ENCODE measurements at regions not wholly inside any gene's neighbourhood (a gene's known extent, or its start where the extent isn't known, plus 50 kb on each side); places are given as distances from the start of the nearest gene placed in this dataset.

DNA sequence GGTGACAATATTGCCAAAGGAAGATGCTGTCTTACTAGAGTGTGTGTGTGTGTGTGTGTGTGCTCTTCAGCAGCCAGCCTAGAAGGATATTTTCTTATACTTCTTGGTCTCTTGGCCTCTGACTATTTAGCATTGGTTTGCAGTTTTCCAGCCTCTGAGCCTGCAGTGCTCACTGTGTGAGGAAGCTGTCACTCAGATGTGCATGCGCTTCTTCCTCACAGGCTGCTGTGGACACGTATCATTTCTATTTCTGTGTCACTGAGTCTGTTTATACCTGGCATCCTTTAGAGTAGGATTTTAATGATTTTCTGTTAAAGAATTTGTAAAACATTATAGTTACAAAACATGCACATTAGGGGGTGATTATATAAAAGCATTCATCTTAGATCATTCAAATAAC is 83.3 kb downstream of the ALDH8A1 start:
- DNase-seq: no peak

DNA sequence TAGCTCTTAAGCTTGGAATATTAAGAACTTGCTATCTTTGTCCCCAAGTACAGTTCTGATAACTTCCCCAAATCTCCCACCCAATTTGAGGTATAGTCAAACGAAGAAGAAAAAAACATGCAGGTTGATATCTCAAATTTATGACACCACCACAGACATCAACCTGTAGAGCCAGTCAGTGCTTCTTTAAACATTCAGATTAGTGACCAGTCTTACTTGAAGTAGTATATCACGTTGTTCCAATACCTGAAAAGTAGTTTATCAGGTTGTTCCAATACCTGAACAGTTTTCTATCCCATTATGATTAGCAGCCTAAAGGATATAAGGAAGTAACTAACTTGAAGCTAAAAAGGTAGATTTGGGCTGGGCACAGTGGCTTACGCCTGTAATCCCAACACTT is 85.3 kb downstream of the ALDH8A1 start:
- no peak for DNase-seq

GRCh38 chr6:134863763-134864510 is 86.0 kb downstream of the ALDH8A1 start:
- DNase-seq: no peak

DNA sequence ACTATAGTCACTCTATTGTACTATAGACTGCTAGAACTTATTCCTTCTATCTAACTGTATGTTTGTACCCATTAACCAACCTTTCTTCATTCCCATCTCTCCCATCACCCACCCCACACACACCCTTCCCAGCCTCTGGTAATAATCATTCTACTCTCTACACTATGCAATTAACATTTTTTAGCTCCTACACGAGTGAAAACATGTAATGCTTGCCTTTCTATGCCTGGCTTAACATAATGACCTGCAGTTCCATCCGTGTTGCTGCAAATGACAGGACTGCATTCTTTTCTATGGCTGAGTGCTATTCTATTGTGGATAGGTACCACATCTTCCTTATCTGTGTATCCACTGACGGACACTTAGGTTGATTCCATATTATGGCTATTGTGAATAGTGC is 95.5 kb downstream of the ALDH8A1 start:
- DNase-seq: no peak

DNA sequence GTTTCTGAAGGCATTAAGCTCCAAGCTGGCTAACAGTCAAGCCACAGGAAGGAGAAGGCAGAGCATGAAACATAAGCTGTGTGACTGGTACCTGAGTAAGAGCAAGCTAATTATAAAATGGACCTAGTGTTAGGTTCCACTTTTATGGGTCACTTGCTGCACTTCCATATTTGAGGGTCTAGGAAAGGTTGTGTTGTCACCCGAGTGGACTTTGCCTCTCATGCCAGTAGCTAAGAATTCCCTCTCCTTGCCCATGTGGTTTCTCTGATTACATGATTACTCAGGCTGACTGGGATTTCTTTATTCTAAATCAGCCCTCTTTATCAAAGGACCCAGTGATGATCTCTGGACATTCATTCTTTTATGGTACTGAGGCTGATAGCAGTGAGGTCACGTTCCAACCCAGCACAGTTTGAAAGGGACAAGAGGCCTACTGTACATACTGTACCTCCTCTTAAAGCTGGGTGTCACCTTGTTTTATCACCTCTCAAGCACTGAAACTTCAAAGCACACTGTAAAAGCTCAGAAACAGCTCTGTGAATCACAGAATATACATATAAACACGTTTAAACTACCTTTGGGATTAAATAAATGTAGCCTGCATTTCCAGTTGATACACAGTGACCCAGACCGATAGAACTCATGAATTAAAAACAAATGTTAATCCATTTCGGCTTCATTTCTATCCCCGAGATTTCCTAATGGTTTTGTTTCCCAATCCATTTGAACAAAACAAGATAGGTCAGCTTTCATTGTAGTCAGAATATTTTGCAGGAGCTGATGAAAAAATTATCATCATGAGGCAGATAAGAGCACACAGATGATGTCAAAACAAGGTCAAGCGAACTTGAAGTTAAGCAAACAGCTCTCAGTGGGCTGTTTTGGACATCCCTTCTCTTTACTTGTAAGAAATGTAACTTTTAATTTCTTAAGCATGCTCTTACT is 96.5 kb downstream of the ALDH8A1 start:
- no peak for DNase-seq

- DNase-seq: no peak
These were observed 98.4 kb downstream of the ALDH8A1 start for GRCh38 chr6:134851548-134851947.

DNA sequence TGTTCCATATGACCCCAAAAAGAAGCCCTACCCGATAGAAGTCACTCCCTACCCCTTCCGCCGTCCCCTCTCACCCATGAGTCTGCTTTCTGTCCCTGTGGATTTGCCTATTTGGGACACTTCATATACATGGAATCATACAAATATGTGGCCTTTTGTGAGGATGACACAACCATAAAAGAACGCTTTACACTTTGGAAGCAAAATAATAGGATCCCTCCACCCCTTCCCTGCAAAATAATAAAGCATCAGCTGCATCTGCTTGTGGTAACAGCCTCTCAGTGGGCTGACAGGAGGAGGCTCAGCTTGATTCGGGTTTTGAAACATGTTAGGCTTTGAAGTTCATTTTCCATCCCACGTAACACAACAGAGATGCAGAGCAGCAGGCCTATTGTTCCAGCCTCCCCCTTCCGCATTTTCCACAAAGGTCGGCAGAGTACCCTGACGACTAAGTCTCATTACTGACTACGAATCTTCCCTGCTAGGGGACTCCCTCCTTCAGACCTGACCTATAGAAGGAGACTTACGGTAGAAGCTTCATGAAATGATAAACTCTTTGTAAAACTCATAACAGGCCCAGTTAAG is 99.1 kb downstream of the ALDH8A1 start:
- DNase-seq: no peak

GRCh38 chr6:134849920-134850447 is 99.9 kb downstream of the ALDH8A1 start:
- no peak for DNase-seq

- no peak for DNase-seq
These were observed 101.8 kb downstream of the ALDH8A1 start for GRCh38 chr6:134848076-134848475.

GRCh38 chr6:134846865-134847264 is 103.0 kb downstream of the ALDH8A1 start:
- DNase-seq: no peak

GRCh38 chr6:134846031-134846430 is 103.9 kb downstream of the ALDH8A1 start:
- DNase-seq: no peak

GRCh38 chr6:134844120-134844519 is 105.8 kb downstream of the ALDH8A1 start:
- no peak for DNase-seq

- no peak for DNase-seq
These were observed 109.6 kb downstream of the ALDH8A1 start for GRCh38 chr6:134840086-134840867.

GRCh38 chr6:134835993-134836392 is 113.9 kb downstream of the ALDH8A1 start:
- DNase-seq: no peak

- DNase-seq: no peak
These were observed 119.0 kb downstream of the ALDH8A1 start for GRCh38 chr6:134830940-134831339.

GRCh38 chr6:134830194-134830593 is 119.7 kb downstream of the ALDH8A1 start:
- DNase-seq: no peak

GRCh38 chr6:134828641-134829040 is 121.3 kb downstream of the ALDH8A1 start:
- DNase-seq: no peak

DNA sequence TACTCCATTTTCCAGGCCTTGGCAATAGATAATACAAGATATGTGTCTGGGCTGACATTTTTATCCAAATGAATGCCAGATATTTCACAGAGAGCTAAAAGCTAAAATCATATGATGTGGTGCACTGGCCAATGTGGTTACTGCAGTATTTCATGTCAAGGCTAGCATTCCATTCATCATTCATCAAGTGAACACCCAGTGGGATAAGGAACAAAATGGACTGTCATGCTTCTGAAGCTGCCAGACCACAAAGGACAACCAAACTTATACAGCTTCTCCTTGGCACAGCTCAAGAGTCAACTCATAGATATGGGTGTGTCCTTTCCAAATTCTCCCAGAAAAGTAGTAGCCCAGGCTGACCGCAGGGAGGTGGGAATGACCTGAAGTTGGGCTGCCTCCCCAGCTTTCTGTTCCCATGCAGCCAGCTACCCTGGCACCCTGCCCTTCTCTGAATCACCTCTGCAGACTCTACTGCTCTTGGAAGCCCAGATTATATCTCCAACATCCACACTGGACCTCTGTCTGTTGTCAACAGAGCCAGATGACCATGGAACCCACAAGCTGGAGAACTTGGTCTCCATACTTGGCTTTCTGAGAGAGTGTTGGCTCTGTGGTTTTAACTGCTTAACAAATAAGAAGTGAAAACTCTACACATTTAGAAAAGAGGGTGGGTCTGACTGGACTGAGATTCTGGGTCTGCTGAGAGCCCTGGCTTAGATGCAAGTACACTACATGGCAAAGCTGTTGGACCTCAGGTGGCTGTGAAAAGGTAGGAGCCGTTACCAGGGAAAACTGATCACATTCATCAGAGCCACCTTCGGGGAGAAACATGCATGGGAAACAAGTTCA is 122.8 kb downstream of the ALDH8A1 start:
- DNase-seq: no peak

GRCh38 chr6:134823710-134824034 is 126.2 kb downstream of the ALDH8A1 start:
- no peak for DNase-seq

DNA sequence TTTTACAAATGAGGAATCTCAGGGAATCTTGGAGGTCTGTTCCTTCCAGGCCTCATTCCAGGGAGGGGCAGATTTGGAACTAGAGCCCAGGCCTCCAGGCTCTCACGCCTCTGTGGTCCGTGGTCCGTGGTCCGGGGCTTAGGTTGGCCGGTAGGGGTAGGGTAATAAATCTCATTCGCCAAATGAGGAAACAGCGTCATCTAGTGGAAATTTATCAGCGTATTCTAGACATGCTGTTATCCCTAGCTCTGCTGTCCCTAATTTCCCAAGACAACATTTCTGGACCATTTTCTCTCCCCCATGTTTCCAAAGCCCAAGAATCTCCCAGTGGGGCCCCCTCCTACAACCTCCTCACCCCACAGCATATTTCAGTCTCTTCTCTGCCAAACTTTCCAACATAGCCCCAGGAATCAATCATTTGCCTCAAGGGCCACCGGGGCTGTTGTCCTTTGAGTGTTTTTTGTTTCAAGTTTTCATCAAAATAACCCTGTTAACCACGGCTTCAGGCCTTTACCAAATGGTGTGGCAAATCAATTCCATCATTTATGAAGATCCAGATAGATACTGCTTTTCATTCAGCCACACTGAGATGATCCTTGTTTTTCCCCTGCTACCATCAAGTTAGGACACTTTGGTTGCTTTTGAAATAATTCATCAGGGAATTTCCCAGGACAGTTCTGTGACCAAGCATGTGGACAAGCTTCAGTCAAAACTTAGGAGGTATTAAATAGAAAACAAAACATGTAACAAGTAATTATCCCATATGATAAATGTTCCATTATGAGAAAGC is 126.8 kb downstream of the ALDH8A1 start:
- peak; percentile 60 for DNase-seq

Data from CD4-positive, alpha-beta T cell treated with Interleukin-21 for 1 hour (primary cell).